T-cell (primary cell): ENCODE measurements at regions not wholly inside any gene's neighbourhood (a gene's known extent, or its start where the extent isn't known, plus 50 kb on each side); places are given as distances from the start of the nearest gene placed in this dataset.
A peak's percentile ranks its signal among the peaks of the same experiment; 100 is the strongest.

Experiments
- ATAC-seq, 4 experiments: fragments of 200-7000 bp in 3 of 4; fragments of 150-1000 bp in 1 of 4; cut with Tn5 transposase; replicated peaks in 1 of 4; 1 replicate in 3 of 4; 2 replicates in 1 of 4; pipeline ENCODE4 v1.10.0; 2021; ENCODE audit warnings: moderate library complexity in 3 of 4, mild to moderate bottlenecking in 2 of 4, moderate number of reproducible peaks in 1 of 4
- CTCF ChIA-PET, 2 donors: fragments of 300-600 bp; sonication (Branson Sonifier 250); formaldehyde crosslinking; loops; one replicate each; lab custom pipeline; 2022; ENCODE audit warnings: antibody characterized with exemption in 2 of 2; lab: Charles Lee
- POLR2A ChIA-PET, 2 donors: fragments of 300-600 bp; sonication (Branson Sonifier 250); formaldehyde crosslinking; loops; one replicate each; lab custom pipeline; 2022; ENCODE audit warnings: antibody characterized with exemption in 2 of 2; lab: Charles Lee
- DNase-seq, 35 experiments: peaks; one replicate each; pipeline versions ENCODE4 v3.0.0 to v3.0.0-alpha.2; 2013 to 2023
- H3K27ac ChIP-seq: one replicate; pipeline ENCODE4 v1.5.1; 2013; ENCODE audit warnings: low read length
- H3K27me3 ChIP-seq, 2 experiments: replicated peaks in 1 of 2; 1 replicate in 1 of 2; 2 replicates in 1 of 2; pipeline versions ENCODE4 v1.6.1 to v1.7.0; 2013; ENCODE audit warnings: low read length in 1 of 2, mixed read lengths in 1 of 2; ENCODE audit not compliant: control insufficient read depth in 2 of 2, insufficient read depth in 2 of 2; ENCODE audit errors: extremely low read depth in 1 of 2
- H3K36me3 ChIP-seq, 2 donors: 1 replicate in 1 of 2; 2 replicates in 1 of 2; pipeline versions ENCODE4 v1.6.1 to v1.7.0; 2013; ENCODE audit warnings: low read length in 1 of 2; ENCODE audit not compliant: control insufficient read depth in 2 of 2, insufficient read depth in 1 of 2; ENCODE audit errors: extremely low read depth in 1 of 2
- H3K4me1 ChIP-seq, 2 experiments: 1 replicate in 1 of 2; 2 replicates in 1 of 2; pipeline versions ENCODE4 v1.6.1 to v1.7.0; 2013; ENCODE audit warnings: low read length in 2 of 2, mixed read lengths in 1 of 2; ENCODE audit not compliant: insufficient read depth in 2 of 2, control insufficient read depth in 1 of 2; ENCODE audit errors: extremely low read depth in 1 of 2
- H3K4me3 ChIP-seq, 2 donors: 1 replicate in 1 of 2; 2 replicates in 1 of 2; pipeline versions ENCODE4 v1.5.1 to v1.7.0; 2013; ENCODE audit warnings: mild to moderate bottlenecking in 2 of 2, low read length in 1 of 2, moderate library complexity in 1 of 2; ENCODE audit not compliant: control insufficient read depth in 1 of 2; ENCODE audit errors: extremely low read depth in 1 of 2
- H3K9me3 ChIP-seq: 2 replicates; pipeline ENCODE4 v1.7.0; 2013
- H3K27ac Mint-ChIP-seq, 2 donors: one replicate each; pipeline ENCODE4 v1.8.0; 2020 to 2021; ENCODE audit warnings: mild to moderate bottlenecking in 2 of 2, mixed read lengths in 2 of 2
- H3K27me3 Mint-ChIP-seq, 2 donors: one replicate each; pipeline ENCODE4 v1.8.0; 2021 to 2022; ENCODE audit warnings: mixed read lengths in 2 of 2
- H3K36me3 Mint-ChIP-seq: one replicate; pipeline ENCODE4 v1.8.0; 2021; ENCODE audit warnings: mixed read lengths
- H3K4me1 Mint-ChIP-seq, 3 donors: one replicate each; pipeline ENCODE4 v1.8.0; 2020 to 2022; ENCODE audit warnings: mixed read lengths in 3 of 3, mild to moderate bottlenecking in 1 of 3
- H3K4me3 Mint-ChIP-seq, 3 donors: one replicate each; pipeline ENCODE4 v1.8.0; 2020 to 2022; ENCODE audit warnings: mild to moderate bottlenecking in 3 of 3, mixed read lengths in 3 of 3, moderate library complexity in 3 of 3
- H3K9me3 Mint-ChIP-seq, 3 donors: one replicate each; pipeline ENCODE4 v1.8.0; 2020 to 2022; ENCODE audit warnings: mixed read lengths in 3 of 3
- WGBS: methylation state at CpG from one replicate; pipeline ENCODE4 v1.1.5; 2013; ENCODE audit warnings: missing lambda C conversion rate; ENCODE audit not compliant: insufficient coverage; 5-methylcytosine and 5-hydroxymethylcytosine counted together

- H3K36me3 ChIP-seq, result no peaks in the 10 kb centered on the region
- DNase-seq (no peak), ATAC-seq (no peak)
- H3K27me3 Mint-ChIP-seq, result peaks cover 9 to 14% of the 10 kb centered on the region in 2 donors
- no peaks in the 10 kb centered on the region for H3K36me3 Mint-ChIP-seq
- peaks cover 18 to 46% (median 28%) of the 10 kb centered on the region in 3 donors for H3K4me1 Mint-ChIP-seq
- no peak overlapping the region for H3K27ac ChIP-seq
- WGBS, result 90% methylated on average over 2 of the region's 2 CpGs
- ChIA-PET POLR2A (interaction anchor here in 1 of 2 donors (1.1 kb wide), 1 partner anchor 109 kb away, joined by 3 read pairs; the partner anchor contains the start of gene NABP1), CTCF (interaction anchor here (0.5 to 3.9 kb wide), 11 partner anchors 10 to 594 kb away, joined by 3 to 17 read pairs (median 4); no protein-coding TSS in a partner anchor)
- no peaks in the 10 kb centered on the region for H3K9me3 Mint-ChIP-seq
- no peaks in the 10 kb centered on the region for H3K9me3 ChIP-seq
- peaks cover 0 to 13% of the 10 kb centered on the region in 2 experiments for H3K27me3 ChIP-seq
- H3K27ac Mint-ChIP-seq, result no peak overlapping the region
- H3K4me3 ChIP-seq, result no peak overlapping the region
- no peak overlapping the region for H3K4me3 Mint-ChIP-seq
- peaks cover 10 to 16% of the 10 kb centered on the region in 2 experiments for H3K4me1 ChIP-seq
Measured at GRCh38 chr2:191569025-191569424, 108.9 kb upstream of the NABP1 start.

GRCh38 chr2:191571163-191571769, 106.7 kb upstream of the NABP1 start:
- Mint-ChIP-seq H3K4me1 (peaks cover 18 to 38% (median 28%) of the 10 kb centered on the region in 3 donors), H3K9me3 (no peaks in the 10 kb centered on the region), H3K27ac (peak overlapping the region; percentile 79 to 80), H3K36me3 (no peaks in the 10 kb centered on the region), H3K4me3 (peak overlapping the region; percentile 38 to 64 (median 55)), H3K27me3 (peaks cover 4% of the 10 kb centered on the region in 2 donors)
- Histone ChIP-seq H3K4me3 (no peak overlapping the region), H3K27ac (no peak overlapping the region), H3K9me3 (no peaks in the 10 kb centered on the region), H3K4me1 (peaks cover 10 to 16% of the 10 kb centered on the region in 2 experiments), H3K36me3 (no peaks in the 10 kb centered on the region), H3K27me3 (peaks cover 0 to 13% of the 10 kb centered on the region in 2 experiments)
- CTCF ChIA-PET, result interaction anchor here (0.6 to 3.9 kb wide), 9 partner anchors 66 to 591 kb away, joined by 3 to 17 read pairs (median 4); no protein-coding TSS in a partner anchor
- DNase-seq (peak in 21 of 35 experiments; percentile 6 to 69 (median 15)), ATAC-seq (peak; percentile 74 to 87 (median 77))
- POLR2A ChIA-PET, result interaction anchor here in 1 of 2 donors (1.1 to 1.8 kb wide), 2 partner anchors 105 to 106 kb away, joined by 5 to 7 read pairs; partner anchors contain the start of gene NABP1
- WGBS, result no CpG with 5 or more reads among the region's 6 CpGs

- Histone ChIP-seq H3K36me3 (no peaks in the 10 kb centered on the region), H3K4me1 (peaks cover 10 to 14% of the 10 kb centered on the region in 2 experiments), H3K9me3 (no peaks in the 10 kb centered on the region), H3K4me3 (no peak overlapping the region), H3K27me3 (peaks cover 0 to 13% of the 10 kb centered on the region in 2 experiments), H3K27ac (no peak overlapping the region)
- CTCF ChIA-PET, result interaction anchor here (0.7 to 3.9 kb wide), 4 partner anchors 104 to 119 kb away, joined by 3 to 17 read pairs (median 6); no protein-coding TSS in a partner anchor
- Mint-ChIP-seq H3K27me3 (peaks cover 3% of the 10 kb centered on the region in 2 donors), H3K36me3 (no peaks in the 10 kb centered on the region), H3K4me1 (peaks cover 18 to 38% (median 28%) of the 10 kb centered on the region in 3 donors), H3K4me3 (no peak overlapping the region), H3K27ac (peak overlapping the region in 1 of 2 donors; percentile 25), H3K9me3 (no peaks in the 10 kb centered on the region)
- POLR2A ChIA-PET, result no interaction called here
- 90% methylated on average over 2 of the region's 5 CpGs for WGBS
- ATAC-seq (no peak), DNase-seq (no peak)
Measured at GRCh38 chr2:191572319-191572718, 105.6 kb upstream of the NABP1 start.

- POLR2A ChIA-PET, result no interaction called here
Measured at GRCh38 chr2:191573216-191573615, 104.7 kb upstream of the NABP1 start.

DNA sequence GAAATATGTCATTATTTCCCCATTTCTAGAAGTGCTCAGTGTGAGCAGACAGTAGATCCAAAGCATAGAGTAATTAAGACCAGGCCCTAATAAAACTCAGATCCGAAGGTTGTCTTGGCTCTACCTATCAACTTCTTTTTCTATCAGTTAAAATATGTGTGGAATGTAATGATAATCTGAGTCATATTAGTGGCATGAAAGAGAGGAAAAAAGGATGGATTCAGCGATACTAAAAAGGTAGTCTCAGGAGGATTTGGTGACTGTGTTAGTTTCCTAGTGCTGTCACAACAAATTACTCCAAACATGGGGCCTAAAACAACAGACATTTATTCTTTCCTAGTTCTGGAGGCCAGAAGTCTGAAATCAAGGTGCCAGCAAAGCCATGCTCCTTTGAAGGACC, 103.7 kb upstream of the NABP1 start:
- no peak overlapping the region for H3K4me3 ChIP-seq
- Mint-ChIP-seq H3K4me3 (no peak overlapping the region), H3K9me3 (no peaks in the 10 kb centered on the region), H3K4me1 (peaks cover 18 to 36% (median 28%) of the 10 kb centered on the region in 3 donors), H3K36me3 (no peaks in the 10 kb centered on the region), H3K27ac (no peak overlapping the region), H3K27me3 (peaks cover 0 to 2% of the 10 kb centered on the region in 2 donors)
- no peak overlapping the region for H3K27ac ChIP-seq
- WGBS, result no CpG with 5 or more reads among the region's 2 CpGs
- H3K9me3 ChIP-seq, result no peaks in the 10 kb centered on the region
- POLR2A ChIA-PET, result no interaction called here
- H3K36me3 ChIP-seq, result no peaks in the 10 kb centered on the region
- peaks cover 10 to 14% of the 10 kb centered on the region in 2 experiments for H3K4me1 ChIP-seq
- CTCF ChIA-PET, result interaction anchor here in 1 of 2 donors (1.0 to 1.3 kb wide), 4 partner anchors 8 to 102 kb away, joined by 3 to 4 read pairs (median 3); no protein-coding TSS in a partner anchor
- peaks cover 0 to 6% of the 10 kb centered on the region in 2 experiments for H3K27me3 ChIP-seq
- ATAC-seq, result no peak
- no peak for DNase-seq

More at GRCh38 chr2:191573216-191573615, 104.7 kb upstream of the NABP1 start:
- no peak for ATAC-seq
- Mint-ChIP-seq H3K27me3 (peaks cover 0 to 2% of the 10 kb centered on the region in 2 donors), H3K4me1 (peaks cover 18 to 38% (median 28%) of the 10 kb centered on the region in 3 donors), H3K9me3 (no peaks in the 10 kb centered on the region), H3K4me3 (no peak overlapping the region), H3K36me3 (no peaks in the 10 kb centered on the region), H3K27ac (no peak overlapping the region)
- Histone ChIP-seq H3K9me3 (no peaks in the 10 kb centered on the region), H3K4me3 (no peak overlapping the region), H3K27ac (no peak overlapping the region), H3K4me1 (peaks cover 10 to 14% of the 10 kb centered on the region in 2 experiments), H3K27me3 (peaks cover 0 to 9% of the 10 kb centered on the region in 2 experiments), H3K36me3 (no peaks in the 10 kb centered on the region)
- CTCF ChIA-PET, result interaction anchor here in 1 of 2 donors (1.3 kb wide), 2 partner anchors 45 to 103 kb away, joined by 3 to 4 read pairs; no protein-coding TSS in a partner anchor
- DNase-seq, result no peak
- no CpG with 5 or more reads among the region's 1 CpG for WGBS

GRCh38 chr2:191577605-191578004, 100.3 kb upstream of the NABP1 start:
- no peaks in the 10 kb centered on the region for H3K36me3 ChIP-seq
- H3K36me3 Mint-ChIP-seq, result no peaks in the 10 kb centered on the region
- no peaks in the 10 kb centered on the region for H3K9me3 ChIP-seq
- H3K27ac ChIP-seq, result no peak overlapping the region
- 100% methylated on average over 1 of the region's 2 CpGs for WGBS
- no peaks in the 10 kb centered on the region for H3K9me3 Mint-ChIP-seq
- CTCF ChIA-PET, result interaction anchor here in 1 of 2 donors (0.6 to 0.9 kb wide), 2 partner anchors 37 to 585 kb away, joined by 3 to 4 read pairs; no protein-coding TSS in a partner anchor
- no peaks in the 10 kb centered on the region for H3K27me3 Mint-ChIP-seq
- H3K4me1 Mint-ChIP-seq, result peaks cover 0 to 8% (median 6%) of the 10 kb centered on the region in 3 donors
- H3K4me1 ChIP-seq, result no peaks in the 10 kb centered on the region
- DNase-seq, result no peak
- no peak for ATAC-seq
- POLR2A ChIA-PET, result no interaction called here
- H3K4me3 Mint-ChIP-seq, result no peak overlapping the region
- H3K4me3 ChIP-seq, result no peak overlapping the region
- no peaks in the 10 kb centered on the region for H3K27me3 ChIP-seq
- no peak overlapping the region for H3K27ac Mint-ChIP-seq
